ENCODE measurements at regions not wholly inside any gene's neighbourhood (a gene's known extent, or its start where the extent isn't known, plus 50 kb on each side); places are given as distances from the start of the nearest gene placed in this dataset.

GRCh38 chr3:146345900-146346299 lies 95.0 kb upstream of the PLSCR4 start:
- no peak for TF ChIP-seq EZH2 (IDR thresholded peaks at IDR 0.05; ENCODE audit: low read depth)
- no peak for TF ChIP-seq CTCF (conservative IDR thresholded peaks at IDR 0.05)

Data from PC-9 (cell line).